Activated CD8-positive, alpha-beta T cell treated with anti-CD3 and anti-CD28 coated beads for 36 hours (primary cell): ENCODE measurements at regions not wholly inside any gene's neighbourhood (a gene's known extent, or its start where the extent isn't known, plus 50 kb on each side); places are given as distances from the start of the nearest gene placed in this dataset.

Source experiments
- ATAC-seq: fragments of 200-7000 bp; cut with Tn5 transposase; one replicate; pipeline ENCODE4 v1.10.0; 2021; ENCODE audit warnings: mild to moderate bottlenecking, moderate library complexity
- CTCF ChIA-PET: fragments of 350-600 bp; sonication (Branson Sonifier 250); formaldehyde crosslinking; loops from one replicate; lab custom pipeline; 2021; ENCODE audit warnings: antibody characterized with exemption; lab: Charles Lee
- POLR2A ChIA-PET: fragments of 350-600 bp; sonication (Branson Sonifier 250); formaldehyde crosslinking; loops from one replicate; lab custom pipeline; 2021; ENCODE audit warnings: antibody characterized with exemption; lab: Charles Lee
- DNase-seq: peaks from one replicate; pipeline ENCODE4 v3.0.0-alpha.2; 2020
- H3K27ac Mint-ChIP-seq: one replicate; pipeline ENCODE4 v1.8.0; 2021; ENCODE audit warnings: mild to moderate bottlenecking, mixed read lengths
- H3K27me3 Mint-ChIP-seq: one replicate; pipeline ENCODE4 v1.8.0; 2021; ENCODE audit warnings: mixed read lengths
- H3K36me3 Mint-ChIP-seq: one replicate; pipeline ENCODE4 v1.8.0; 2021; ENCODE audit warnings: low read depth, mixed read lengths
- H3K4me1 Mint-ChIP-seq: one replicate; pipeline ENCODE4 v1.8.0; 2021; ENCODE audit warnings: low read depth, mixed read lengths
- H3K4me3 Mint-ChIP-seq: one replicate; pipeline ENCODE4 v1.8.0; 2021; ENCODE audit warnings: mild to moderate bottlenecking, moderate library complexity, mixed read lengths
- H3K9me3 Mint-ChIP-seq: one replicate; pipeline ENCODE4 v1.8.0; 2021; ENCODE audit warnings: mixed read lengths
- CTCF ChIP-seq: fragments of 200-600 bp; IDR thresholded peaks from one replicate; pipeline ENCODE4 v1.8.0; 2022; ENCODE audit warnings: antibody characterized with exemption, mild to moderate bottlenecking
- intact Hi-C: fragments of 100-400 bp; cut with micrococcal nuclease; formaldehyde crosslinking; loops from one replicate; pipeline ENCODE4 v1.10.0; 2022

GRCh38 chr16:86685076-86685475 is 106.7 kb downstream of the FOXL1 start:
- ChIA-PET CTCF (no interaction called here), POLR2A (no interaction called here)
- Mint-ChIP-seq H3K36me3 (no peaks in the 10 kb centered on the region), H3K4me3 (no peak overlapping the region), H3K27ac (no peak overlapping the region), H3K9me3 (no peaks in the 10 kb centered on the region), H3K27me3 (peaks cover 11% of the 10 kb centered on the region), H3K4me1 (no peaks in the 10 kb centered on the region)
- DNase-seq (no peak), ATAC-seq (no peak)
- no peak for TF ChIP-seq CTCF
- intact Hi-C loops = no loop called here

GRCh38 chr16:86690970-86691369 is 112.6 kb downstream of the FOXL1 start:
- Mint-ChIP-seq H3K36me3 (no peaks in the 10 kb centered on the region), H3K27ac (no peak overlapping the region), H3K9me3 (no peaks in the 10 kb centered on the region), H3K4me1 (no peaks in the 10 kb centered on the region), H3K4me3 (no peak overlapping the region), H3K27me3 (peaks cover 3% of the 10 kb centered on the region)
- POLR2A ChIA-PET = no interaction called here
- no peak for TF ChIP-seq CTCF
- no peak for ATAC-seq
- CTCF ChIA-PET = no interaction called here
- intact Hi-C loops = no loop called here
- no peak for DNase-seq

DNA sequence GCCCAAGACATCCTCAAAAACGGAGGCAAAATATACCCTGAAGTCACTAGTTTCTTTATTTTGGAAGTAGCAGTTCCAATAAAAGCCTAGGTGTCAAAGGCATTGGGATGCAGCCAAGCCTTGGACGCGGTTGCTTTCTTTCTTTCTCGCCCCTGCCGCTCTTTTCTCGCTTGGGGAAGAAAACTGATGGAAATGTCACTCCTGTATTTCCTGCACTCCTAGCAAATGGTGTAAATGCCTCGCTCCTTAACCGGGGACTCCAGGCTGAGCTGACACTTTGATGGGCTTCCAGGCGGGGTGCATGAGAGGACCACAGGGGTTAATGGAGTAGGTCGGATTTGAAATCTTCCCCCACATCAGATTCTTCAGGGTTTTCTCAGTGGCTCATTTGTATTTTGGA is 114.1 kb downstream of the FOXL1 start:
- H3K4me1 Mint-ChIP-seq = no peaks in the 10 kb centered on the region
- no peaks in the 10 kb centered on the region for H3K9me3 Mint-ChIP-seq
- DNase-seq (no peak), ATAC-seq (no peak)
- no peak overlapping the region for H3K27ac Mint-ChIP-seq
- H3K4me3 Mint-ChIP-seq = no peak overlapping the region
- peaks cover 6% of the 10 kb centered on the region for H3K27me3 Mint-ChIP-seq
- ChIA-PET CTCF (interaction anchor here (0.8 kb wide), 1 partner anchor 128 kb away, joined by 3 read pairs; no protein-coding TSS in a partner anchor), POLR2A (no interaction called here)
- intact Hi-C loops = no loop called here
- H3K36me3 Mint-ChIP-seq = no peaks in the 10 kb centered on the region
- TF ChIP-seq CTCF = no peak

- DNase-seq (no peak), ATAC-seq (no peak)
- Mint-ChIP-seq H3K36me3 (no peaks in the 10 kb centered on the region), H3K9me3 (no peaks in the 10 kb centered on the region), H3K4me1 (no peaks in the 10 kb centered on the region), H3K4me3 (no peak overlapping the region), H3K27me3 (peaks cover 6% of the 10 kb centered on the region), H3K27ac (no peak overlapping the region)
- no peak for TF ChIP-seq CTCF
- ChIA-PET CTCF (no interaction called here), POLR2A (no interaction called here)
- intact Hi-C loops = no loop called here
Measured at GRCh38 chr16:86693033-86693432, 114.7 kb downstream of the FOXL1 start.

GRCh38 chr16:86697715-86698114 is 119.4 kb downstream of the FOXL1 start:
- DNase-seq = no peak
- Mint-ChIP-seq H3K4me1 (no peaks in the 10 kb centered on the region), H3K27me3 (peaks cover 6% of the 10 kb centered on the region), H3K27ac (no peak overlapping the region), H3K36me3 (no peaks in the 10 kb centered on the region), H3K9me3 (no peaks in the 10 kb centered on the region), H3K4me3 (no peak overlapping the region)
- intact Hi-C loops = no loop called here
- ATAC-seq = no peak
- ChIA-PET CTCF (no interaction called here), POLR2A (no interaction called here)
- no peak for TF ChIP-seq CTCF
